Ascending aorta (tissue), 2 donors: ENCODE measurements at regions not wholly inside any gene's neighbourhood (a gene's known extent, or its start where the extent isn't known, plus 50 kb on each side); places are given as distances from the start of the nearest gene placed in this dataset.
A peak's percentile ranks its signal among the peaks of the same experiment; 100 is the strongest.

ENCODE experiments used
- DNase-seq, 2 donors: peaks; one replicate each; pipeline ENCODE4 v3.0.0-alpha.2; 2019; ENCODE audit warnings: low spot score in 2 of 2
- H3K27ac ChIP-seq, 2 donors: fragments of 200-600 bp; sonication (generic); one replicate each; pipeline ENCODE4 v1.5.1; 2016 to 2017; ENCODE audit warnings: mild to moderate bottlenecking in 1 of 2
- H3K27me3 ChIP-seq: fragments of 200-600 bp; sonication (generic); one replicate; pipeline ENCODE4 v1.5.1; 2017
- H3K36me3 ChIP-seq, 2 donors: fragments of 200-600 bp; sonication (generic); one replicate each; pipeline ENCODE4 v1.5.1; 2016
- H3K4me1 ChIP-seq, 2 donors: fragments of 200-600 bp; sonication (generic); one replicate each; pipeline ENCODE4 v1.5.1; 2016 to 2017; ENCODE audit warnings: mild to moderate bottlenecking in 1 of 2
- H3K4me3 ChIP-seq, 2 donors: fragments of 200-600 bp; sonication (generic); one replicate each; pipeline ENCODE4 v1.5.1; 2016 to 2017; ENCODE audit warnings: mild to moderate bottlenecking in 1 of 2
- H3K9me3 ChIP-seq, 2 donors: fragments of 200-600 bp; sonication (generic); one replicate each; pipeline ENCODE4 v1.5.1; 2016
- CTCF ChIP-seq, 3 experiments: fragments of 200-600 bp in 2 of 3; fragments of 450-650 bp in 1 of 3; sonication (generic) in 2 of 3; IDR thresholded peaks; one replicate each; pipeline ENCODE4 v1.5.1; 2016 to 2019; ENCODE audit warnings: antibody characterized with exemption in 3 of 3, mild to moderate bottlenecking in 1 of 3, moderate library complexity in 1 of 3
- intact Hi-C: fragments of 100-400 bp; cut with DNase I; formaldehyde crosslinking; loops from one replicate; pipeline ENCODE4 v1.15.1; 2023

GRCh38 chr11:122062763-122063162, 53.3 kb downstream of the BLID start:
- Histone ChIP-seq H3K27me3 (no peaks in the 10 kb centered on the region), H3K9me3 (peaks cover 0 to 13% of the 10 kb centered on the region in 2 donors), H3K27ac (peak overlapping the region in 1 of 2 donors; percentile 17), H3K36me3 (no peaks in the 10 kb centered on the region), H3K4me1 (no peaks in the 10 kb centered on the region), H3K4me3 (no peak overlapping the region)
- no peak for DNase-seq
- intact Hi-C loops = no loop called here
- TF ChIP-seq CTCF (IDR thresholded peaks at IDR 0.05) = no peak

- Histone ChIP-seq H3K4me1 (no peaks in the 10 kb centered on the region), H3K27me3 (no peaks in the 10 kb centered on the region), H3K9me3 (peaks cover 0 to 13% of the 10 kb centered on the region in 2 donors), H3K36me3 (no peaks in the 10 kb centered on the region), H3K27ac (no peak overlapping the region), H3K4me3 (no peak overlapping the region)
- no peak for TF ChIP-seq CTCF (IDR thresholded peaks at IDR 0.05)
- DNase-seq = no peak
- intact Hi-C loops = no loop called here
These were observed 56.5 kb downstream of the BLID start for GRCh38 chr11:122059565-122059964.

GRCh38 chr11:122050021-122050690, 65.9 kb downstream of the BLID start:
- peaks cover 0 to 14% of the 10 kb centered on the region in 2 donors for H3K4me1 ChIP-seq
- H3K27ac ChIP-seq = no peak overlapping the region
- peaks cover 0 to 4% of the 10 kb centered on the region in 2 donors for H3K9me3 ChIP-seq
- DNase-seq = no peak
- no peaks in the 10 kb centered on the region for H3K36me3 ChIP-seq
- intact Hi-C loops = loop anchor here (2.0 kb wide), 1 partner anchor 17 kb away; no protein-coding TSS in a partner anchor
- TF ChIP-seq CTCF (IDR thresholded peaks at IDR 0.05) = no peak
- no peaks in the 10 kb centered on the region for H3K27me3 ChIP-seq
- no peak overlapping the region for H3K4me3 ChIP-seq

- H3K4me3 ChIP-seq = no peak overlapping the region
- H3K27ac ChIP-seq = peak overlapping the region; percentile 89 to 98
- no peak for DNase-seq
- intact Hi-C loops = loop anchor here (5.0 kb wide), 2 partner anchors 39 to 154 kb away; no protein-coding TSS in a partner anchor
- H3K9me3 ChIP-seq = peaks cover 0 to 4% of the 10 kb centered on the region in 2 donors
- TF ChIP-seq CTCF (IDR thresholded peaks at IDR 0.05) = no peak
- peaks cover 0 to 16% of the 10 kb centered on the region in 2 donors for H3K4me1 ChIP-seq
- no peaks in the 10 kb centered on the region for H3K27me3 ChIP-seq
- H3K36me3 ChIP-seq = no peaks in the 10 kb centered on the region
These were observed 67.6 kb downstream of the BLID start for GRCh38 chr11:122048401-122048800.

- H3K36me3 ChIP-seq = no peaks in the 10 kb centered on the region
- H3K4me3 ChIP-seq = peak overlapping the region in 1 of 2 donors; percentile 52
- H3K9me3 ChIP-seq = no peaks in the 10 kb centered on the region
- H3K27ac ChIP-seq = peak overlapping the region; percentile 89 to 98
- H3K27me3 ChIP-seq = no peaks in the 10 kb centered on the region
- peaks cover 0 to 16% of the 10 kb centered on the region in 2 donors for H3K4me1 ChIP-seq
- DNase-seq = peak in 1 of 2 donors; percentile 83
- no peak for TF ChIP-seq CTCF (IDR thresholded peaks at IDR 0.05)
- intact Hi-C loops = loop anchor here (5.0 kb wide), 2 partner anchors 40 to 155 kb away; no protein-coding TSS in a partner anchor
These were observed 69.2 kb downstream of the BLID start for GRCh38 chr11:122046846-122047245.
